NCI-H69 (cell line): ENCODE measurements at regions not wholly inside any gene's neighbourhood (a gene's known extent, or its start where the extent isn't known, plus 50 kb on each side); places are given as distances from the start of the nearest gene placed in this dataset.

ENCODE experiments used
- DNase-seq: peaks from one replicate; lab custom pipeline; 2025; lab: John Stamatoyannopoulos, UW

DNA sequence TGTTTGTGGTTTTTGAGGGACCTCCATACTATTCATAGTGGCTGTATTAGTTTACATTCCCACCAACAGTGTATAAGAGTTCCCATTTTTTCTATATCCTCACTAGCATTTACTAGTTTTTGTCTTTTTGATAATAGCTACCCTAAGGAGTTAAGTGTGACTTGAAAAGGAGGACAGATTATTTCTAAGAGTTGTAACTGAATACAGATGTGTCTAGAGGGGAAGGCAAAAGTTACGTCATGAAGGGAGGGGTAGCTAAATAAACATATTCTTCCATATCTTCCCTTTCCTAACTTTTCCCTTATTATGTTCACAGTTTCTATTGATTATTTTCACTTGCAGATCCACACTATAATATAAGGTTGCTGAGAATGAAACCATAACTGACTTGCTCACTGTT lies 1315.7 kb upstream of the ZEB2 start:
- no peak for DNase-seq

- no peak for DNase-seq
Observed at GRCh38 chr2:145832681-145833080, 1312.8 kb upstream of the ZEB2 start.

GRCh38 chr2:145829931-145830330 lies 1310.0 kb upstream of the ZEB2 start:
- no peak for DNase-seq

- no peak for DNase-seq
Observed at GRCh38 chr2:145827235-145827634, 1307.3 kb upstream of the ZEB2 start.

DNA sequence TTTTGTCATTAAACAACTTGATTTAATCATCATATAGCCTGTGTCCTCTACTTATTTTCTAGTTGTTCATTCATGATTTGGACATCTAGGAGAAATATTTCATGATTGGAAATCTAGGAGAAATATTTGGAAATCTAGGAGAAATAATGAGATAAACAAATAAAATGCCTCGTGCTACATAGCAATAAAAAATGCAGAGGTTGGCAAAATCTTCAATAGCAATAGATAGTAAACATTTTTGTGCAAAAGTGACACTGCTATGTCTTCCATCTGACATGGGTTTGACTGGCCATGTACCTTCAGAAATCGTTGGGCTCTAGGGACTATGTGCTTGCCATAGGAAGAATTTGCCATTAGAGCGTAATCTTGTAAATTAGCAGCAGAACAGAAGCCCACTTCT lies 1304.5 kb upstream of the ZEB2 start:
- DNase-seq: no peak

- no peak for DNase-seq
Observed at GRCh38 chr2:145822892-145823534, 1303.1 kb upstream of the ZEB2 start.

DNA sequence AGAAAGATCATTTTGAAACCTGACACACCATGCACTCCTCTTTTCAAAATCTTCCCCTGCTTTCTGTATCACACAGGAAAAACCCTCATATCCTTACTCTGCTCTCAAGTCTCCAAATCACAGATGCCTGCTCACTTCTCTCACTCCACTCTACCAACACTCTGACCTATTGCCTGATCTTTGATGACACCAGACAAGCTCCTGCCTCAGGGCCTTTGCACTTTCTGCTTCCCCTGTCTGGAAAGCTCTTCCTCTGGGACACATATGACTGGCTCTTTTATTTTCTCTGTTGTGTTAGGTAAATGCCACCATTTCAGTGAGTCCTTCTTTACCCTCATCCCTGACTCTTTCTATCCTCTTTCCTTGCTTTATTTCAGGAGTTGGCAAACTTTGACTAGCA lies 1300.7 kb upstream of the ZEB2 start:
- DNase-seq: no peak

GRCh38 chr2:145818890-145819504 lies 1299.1 kb upstream of the ZEB2 start:
- no peak for DNase-seq

DNA sequence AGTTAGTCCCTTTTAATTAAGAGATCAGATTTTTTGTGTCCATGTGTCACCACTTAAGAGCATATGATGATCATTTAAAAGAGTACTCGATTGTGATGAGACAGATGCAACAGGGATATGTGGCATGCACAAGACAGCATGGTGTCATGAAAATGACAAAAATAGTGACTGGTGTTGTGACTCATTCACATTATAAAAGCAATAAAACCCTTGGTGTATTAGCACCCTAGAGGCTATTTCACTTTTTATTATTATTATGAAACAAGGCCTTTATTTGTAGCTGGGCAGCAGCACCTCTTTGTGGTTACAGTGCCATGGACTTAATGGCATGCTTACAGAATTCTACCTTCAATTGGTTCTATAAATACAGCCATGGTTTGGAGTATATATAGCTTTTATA lies 1296.0 kb upstream of the ZEB2 start:
- no peak for DNase-seq

GRCh38 chr2:145813481-145813880 lies 1293.6 kb upstream of the ZEB2 start:
- DNase-seq: no peak

DNA sequence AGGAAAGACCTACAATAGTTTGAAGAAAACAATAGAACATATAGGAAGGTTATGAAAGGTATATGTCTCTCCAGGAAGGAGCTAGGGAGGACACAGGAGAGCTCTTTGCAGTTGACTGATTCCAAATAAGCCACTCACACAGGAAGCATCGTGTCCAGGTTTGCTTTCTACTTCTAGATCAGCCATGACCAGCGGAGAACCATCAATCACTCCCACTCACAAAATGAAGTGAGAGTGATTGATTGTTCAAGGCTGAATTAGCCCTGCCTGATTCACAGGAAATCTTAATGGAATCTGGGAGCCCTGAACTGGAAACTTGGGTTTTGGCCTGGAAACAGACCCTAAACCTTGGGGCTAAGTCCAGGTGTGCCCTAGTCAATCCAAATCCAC lies 1292.2 kb upstream of the ZEB2 start:
- DNase-seq: no peak

- no peak for DNase-seq
Observed at GRCh38 chr2:145811276-145812164, 1291.6 kb upstream of the ZEB2 start.

GRCh38 chr2:145807968-145808367 lies 1288.0 kb upstream of the ZEB2 start:
- DNase-seq: no peak

DNA sequence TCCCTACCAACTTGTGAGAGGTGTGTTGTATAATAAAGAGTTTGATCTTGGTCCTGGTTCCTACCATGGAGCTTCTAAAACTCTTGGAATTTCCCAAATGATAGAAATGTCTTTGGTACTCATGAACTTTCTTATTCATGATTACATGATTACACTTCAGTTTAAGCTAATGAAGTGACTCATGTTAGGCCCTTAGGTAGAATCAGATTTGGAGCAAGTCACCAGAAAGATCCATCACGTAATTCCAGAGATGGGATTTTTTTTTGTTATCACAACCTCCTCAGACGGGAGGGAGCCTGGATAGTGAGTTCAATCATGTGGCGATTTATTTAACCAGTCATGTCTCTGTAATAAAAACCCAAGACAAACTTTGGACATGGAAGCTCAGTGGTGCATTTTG lies 1287.6 kb upstream of the ZEB2 start:
- no peak for DNase-seq

DNA sequence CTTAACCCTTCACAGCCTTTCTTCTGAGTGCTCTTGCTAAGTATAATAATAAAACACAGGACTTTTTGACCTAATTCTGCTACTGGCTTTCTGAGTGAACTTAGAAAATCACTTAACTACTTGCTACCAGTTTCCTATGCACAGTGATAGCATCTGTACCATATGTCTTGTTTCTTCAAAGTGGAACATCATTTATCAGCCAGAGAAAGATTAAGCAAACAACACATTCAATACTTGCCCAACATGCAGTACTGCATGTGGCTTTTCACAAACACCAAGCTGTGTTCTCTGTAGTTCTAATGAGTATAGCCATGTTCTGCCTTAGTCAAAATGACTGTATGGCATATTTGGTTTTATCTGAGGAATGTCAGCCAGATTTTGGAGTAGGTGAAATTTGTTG lies 1286.6 kb upstream of the ZEB2 start:
- no peak for DNase-seq

- DNase-seq: no peak
Observed at GRCh38 chr2:145802133-145802532, 1282.2 kb upstream of the ZEB2 start.

DNA sequence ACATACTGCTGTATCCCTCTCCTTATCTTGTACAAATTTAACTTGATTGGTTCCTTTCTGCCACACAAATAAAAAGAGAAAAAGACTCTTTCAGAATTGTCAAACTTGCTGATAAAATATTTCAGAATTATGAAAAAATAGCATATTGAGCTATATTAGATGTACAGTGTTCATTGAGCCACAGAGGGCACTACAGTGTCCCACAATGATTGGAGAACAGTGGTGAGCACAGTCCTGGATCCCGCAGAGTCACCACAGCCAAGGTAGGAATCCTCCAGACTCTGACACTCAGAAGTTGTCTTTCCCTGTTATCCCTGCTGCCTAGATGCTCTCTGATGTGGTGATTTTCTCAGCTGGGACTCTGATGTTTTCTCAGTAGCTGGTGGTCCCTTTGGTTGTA lies 1281.3 kb upstream of the ZEB2 start:
- DNase-seq: no peak

DNA sequence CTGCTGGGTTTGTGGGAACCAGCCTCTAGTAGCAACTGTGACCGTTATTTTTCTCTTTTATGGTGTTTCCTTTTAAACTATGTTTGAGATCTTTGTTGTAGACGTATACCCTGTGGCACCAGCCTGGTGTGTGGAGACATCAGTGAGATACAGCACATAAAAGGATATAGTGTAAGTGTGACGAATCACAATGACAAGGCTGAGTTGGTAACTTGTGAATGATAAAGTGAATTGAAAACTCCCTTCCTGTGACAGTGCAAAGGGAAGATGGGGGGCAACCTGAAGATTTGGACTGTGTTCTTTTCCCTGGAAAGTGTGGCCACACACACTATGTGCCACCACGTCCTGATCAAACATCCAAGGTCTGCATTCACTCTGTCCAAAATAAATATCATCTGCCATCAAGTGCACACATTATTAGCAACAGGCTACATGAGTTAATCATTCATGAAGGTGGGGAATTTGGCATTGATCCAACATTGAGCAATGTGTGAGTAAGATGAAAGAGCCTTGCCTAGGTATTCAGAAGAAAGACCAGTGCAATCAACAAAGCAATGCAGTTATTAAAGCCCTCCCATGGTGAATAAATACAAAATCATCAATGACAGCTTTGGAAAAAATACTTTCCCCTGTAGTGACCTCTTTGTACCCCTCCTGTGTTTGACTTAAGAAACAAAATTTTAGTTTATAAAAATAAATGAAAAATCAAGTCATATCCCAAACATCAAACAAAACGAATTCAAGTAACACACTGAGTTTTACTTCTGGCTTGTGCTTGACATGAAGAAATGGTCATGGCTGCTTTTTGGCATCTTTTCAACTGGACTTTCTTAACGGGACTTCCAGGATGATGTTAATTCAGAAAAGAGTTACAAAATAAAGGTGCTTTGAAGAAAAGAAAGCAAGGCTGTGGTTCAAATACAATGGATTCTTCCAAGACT lies 1280.5 kb upstream of the ZEB2 start:
- DNase-seq: peak; percentile 66

- DNase-seq: peak; percentile 10
Observed at GRCh38 chr2:145799595-145800108, 1279.7 kb upstream of the ZEB2 start.

DNA sequence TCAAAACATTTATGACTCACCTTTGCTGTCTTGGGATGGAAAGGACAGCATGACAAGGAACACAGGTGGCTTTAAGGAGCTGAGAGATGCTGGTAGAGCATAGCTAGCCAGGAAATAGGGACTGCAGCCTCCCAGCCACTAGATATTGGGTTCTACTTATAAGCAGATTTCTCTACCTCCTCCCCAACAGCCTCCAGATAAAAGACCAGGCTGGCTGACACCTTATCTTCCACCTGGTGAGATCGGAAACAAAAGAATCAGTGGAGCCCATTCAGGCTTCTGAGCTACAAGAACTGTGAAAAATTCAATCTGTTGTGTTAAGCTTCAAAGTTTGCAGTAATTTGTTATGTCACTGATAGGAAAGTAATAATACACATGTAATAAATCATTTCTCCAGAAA lies 1278.5 kb upstream of the ZEB2 start:
- DNase-seq: no peak

DNA sequence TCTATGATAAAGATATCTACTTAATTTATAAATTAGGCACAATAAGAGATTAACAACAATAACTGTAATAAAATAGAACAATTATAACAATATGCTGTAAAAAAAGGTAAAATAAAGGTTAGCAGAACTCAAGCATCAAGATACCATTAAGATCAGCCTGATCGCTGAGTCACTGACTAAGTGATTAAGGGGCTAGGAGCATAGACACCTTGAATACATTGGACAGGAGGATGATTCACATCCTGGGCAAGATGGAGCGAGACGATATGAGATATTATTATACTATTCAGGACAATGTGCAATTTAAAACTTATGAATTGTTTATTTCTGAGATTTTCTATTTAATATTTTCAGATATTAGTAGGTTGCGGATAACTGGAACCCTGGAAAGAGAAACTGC lies 1277.8 kb upstream of the ZEB2 start:
- no peak for DNase-seq

DNA sequence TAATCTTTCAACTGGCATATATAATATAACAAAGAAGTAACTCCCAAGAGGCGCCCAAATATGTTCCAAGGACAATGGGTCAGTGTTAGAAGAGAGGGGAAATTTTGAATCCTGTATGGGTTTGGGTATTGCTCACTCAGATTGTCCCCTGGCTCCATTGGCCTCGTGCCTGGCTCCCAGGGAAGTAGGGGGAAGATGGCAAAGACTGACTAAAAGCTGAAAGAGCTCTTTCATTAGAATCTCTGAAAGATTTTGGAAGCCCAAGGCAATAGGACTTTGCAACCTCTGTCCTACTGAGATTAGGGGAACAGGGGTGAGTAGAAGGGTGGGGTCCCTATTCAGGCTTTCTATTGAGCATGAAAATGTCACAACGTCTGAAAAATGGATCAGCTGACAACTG lies 1272.8 kb upstream of the ZEB2 start:
- DNase-seq: no peak
